Right lobe of liver (tissue), 4 donors: ENCODE measurements at regions not wholly inside any gene's neighbourhood (a gene's known extent, or its start where the extent isn't known, plus 50 kb on each side); places are given as distances from the start of the nearest gene placed in this dataset.

Source experiments
- CTCF ChIP-seq, 4 donors: fragments of 200-600 bp in 3 of 4; fragments of 450-650 bp in 1 of 4; IDR thresholded peaks; one replicate each; pipeline versions ENCODE4 v1.5.1 to v1.8.0; 2016 to 2022; ENCODE audit warnings: antibody characterized with exemption in 4 of 4, mild to moderate bottlenecking in 2 of 4
- POLR2A ChIP-seq: fragments of 450-650 bp; IDR thresholded peaks from one replicate; pipeline ENCODE4 v1.6.1; 2017; ENCODE audit warnings: antibody characterized with exemption, mild to moderate bottlenecking
- donor health status: DM: no; HTN: no; CAD: no.
- donor health status: DM: no; HTN: no; CAD: no.
- donor health status: DM: no; HTN: yes; CAD: no.

GRCh38 chr4:67403342-67403741, 142.0 kb downstream of the CENPC start:
- TF ChIP-seq CTCF (IDR thresholded peaks at IDR 0.05) (no peak), POLR2A (no peak)
